GM12878 (cell line): ENCODE measurements at regions not wholly inside any gene's neighbourhood (a gene's known extent, or its start where the extent isn't known, plus 50 kb on each side); places are given as distances from the start of the nearest gene placed in this dataset.

Experiments
- CTCF ChIP-seq, 3 experiments: IDR thresholded peaks in 2 of 3; conservative IDR thresholded peaks in 1 of 3; 2 replicates each; pipeline ENCODE4 v1.5.1; 2011; ENCODE audit warnings: low read depth in 3 of 3, low read length in 3 of 3, mild to moderate bottlenecking in 3 of 3, control low read depth in 2 of 3, moderate library complexity in 2 of 3, inconsistent platforms in 1 of 3, mixed read lengths in 1 of 3; ENCODE audit not compliant: control insufficient read depth in 2 of 3, insufficient read depth in 1 of 3; ENCODE audit errors: extremely low read depth in 1 of 3
- MEF2A ChIP-seq: IDR thresholded peaks from 2 replicates; pipeline ENCODE4 v1.6.1; 2011; ENCODE audit warnings: low read depth, mild to moderate bottlenecking, low read length, moderate library complexity; ENCODE audit not compliant: insufficient read depth
- PAX5 ChIP-seq: IDR thresholded peaks from 2 replicates; pipeline ENCODE4 v1.6.1; 2011; ENCODE audit warnings: low read depth, low read length, borderline replicate concordance
- POLR2A ChIP-seq: IDR thresholded peaks from 2 replicates; pipeline ENCODE4 v1.6.1; 2011; ENCODE audit warnings: low read depth, mild to moderate bottlenecking, low read length
- TF ChIP-seq, protein P1 (sequence below): IDR thresholded peaks from 2 replicates; pipeline ENCODE4 v1.6.1; 2011; ENCODE audit warnings: borderline replicate concordance, low read depth, mild to moderate bottlenecking, moderate library complexity, mixed read lengths, low read length; ENCODE audit not compliant: insufficient read depth; ENCODE audit errors: extremely low read length

DNA sequence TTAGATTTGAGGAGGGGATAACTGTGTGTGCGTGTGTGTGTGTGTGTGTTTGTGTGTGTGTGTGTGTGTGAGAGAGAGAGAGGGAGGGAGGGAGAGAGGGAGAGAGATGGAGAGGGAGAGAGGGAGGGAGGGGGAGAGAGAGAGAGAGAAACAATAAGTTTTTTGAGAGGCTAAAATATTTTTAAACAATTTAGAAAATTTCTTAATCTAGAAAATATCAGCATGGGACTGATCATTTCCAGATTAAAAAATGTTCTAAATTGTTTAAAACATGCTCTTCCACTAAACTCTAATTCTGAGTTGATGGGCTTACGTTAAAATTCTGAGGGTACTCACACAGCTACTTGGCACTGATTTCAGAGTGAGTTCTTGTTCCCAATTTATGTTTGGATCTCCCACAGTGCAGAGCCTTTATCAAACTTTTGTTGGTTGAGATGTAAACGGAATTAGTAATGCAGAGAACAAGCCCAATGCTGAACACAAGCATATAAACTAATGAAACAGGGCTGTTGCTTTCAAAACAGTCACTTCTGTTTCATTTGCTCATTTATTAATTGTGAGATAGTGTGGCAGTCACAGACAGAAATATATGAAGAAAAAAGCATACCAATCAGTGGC lies 73.4 kb upstream of the RGS2 start:
- TF ChIP-seq CTCF (IDR thresholded peaks at IDR 0.05 in 2 of 3, conservative IDR thresholded peaks at IDR 0.05 in 1 of 3; ENCODE audit: control insufficient read depth in 2 of 3, extremely low read depth in 1 of 3, insufficient read depth in 1 of 3, low read depth in 3 of 3, low read length in 3 of 3) (no peak), PAX5 (no peak), MEF2A (no peak), POLR2A (no peak)
- TF ChIP-seq, protein P1, sequence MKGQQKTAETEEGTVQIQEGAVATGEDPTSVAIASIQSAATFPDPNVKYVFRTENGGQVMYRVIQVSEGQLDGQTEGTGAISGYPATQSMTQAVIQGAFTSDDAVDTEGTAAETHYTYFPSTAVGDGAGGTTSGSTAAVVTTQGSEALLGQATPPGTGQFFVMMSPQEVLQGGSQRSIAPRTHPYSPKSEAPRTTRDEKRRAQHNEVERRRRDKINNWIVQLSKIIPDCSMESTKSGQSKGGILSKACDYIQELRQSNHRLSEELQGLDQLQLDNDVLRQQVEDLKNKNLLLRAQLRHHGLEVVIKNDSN: no peak
